Caco-2 (cell line): ENCODE measurements at regions not wholly inside any gene's neighbourhood (a gene's known extent, or its start where the extent isn't known, plus 50 kb on each side); places are given as distances from the start of the nearest gene placed in this dataset.
"Not testable (repeated sequence)": the region's sequence is repeated elsewhere in the genome, so short reads cannot be mapped to it uniquely, and the experiment has no call there.

Experiments used
- BruUV-seq: library from RNA; stranded (reverse); fragments of 400-500 nt; replicated peaks from 2 replicates; lab custom pipeline; 2021; lab: Mats Ljungman, UMichigan
- CTCF ChIA-PET: fragments of 300-600 bp; sonication (Branson Sonifier 250); formaldehyde crosslinking; loops from one replicate; lab custom pipeline; 2022; ENCODE audit warnings: antibody characterized with exemption; lab: Charles Lee
- POLR2A ChIA-PET: fragments of 300-600 bp; sonication (Branson Sonifier 250); formaldehyde crosslinking; loops from one replicate; lab custom pipeline; 2022; ENCODE audit warnings: antibody characterized with exemption; lab: Charles Lee
- DNase-seq, 2 experiments: peaks; one replicate each; pipeline versions ENCODE4 v3.0.0 to v3.0.0-alpha.2; 2020 to 2022
- H3K27me3 ChIP-seq: replicated peaks from 2 replicates; pipeline ENCODE4 v1.6.0; 2011; ENCODE audit warnings: low read length; ENCODE audit not compliant: control insufficient read depth, insufficient read depth
- H3K36me3 ChIP-seq: 2 replicates; pipeline ENCODE4 v1.5.1; 2011; ENCODE audit warnings: low read length; ENCODE audit not compliant: control insufficient read depth, insufficient read depth
- H3K4me1 ChIP-seq: fragments of 250-450 bp; sonication (Bioruptor Pico); 2 replicates; pipeline ENCODE4 v1.5.1; 2020; ENCODE audit warnings: mild to moderate bottlenecking
- H3K4me3 ChIP-seq: 2 replicates; pipeline ENCODE4 v1.5.1; 2011; ENCODE audit warnings: low read depth, mild to moderate bottlenecking, control low read depth, low read length
- H3K9me3 ChIP-seq: fragments of 250-450 bp; sonication (Bioruptor Pico); 2 replicates; pipeline ENCODE4 v1.5.1; 2020; ENCODE audit warnings: mild to moderate bottlenecking, moderate library complexity
- H3K27ac Mint-ChIP-seq: one replicate; pipeline ENCODE4 v1.8.0; 2022; ENCODE audit warnings: mixed read lengths; ENCODE audit not compliant: unreplicated experiment
- H3K27me3 Mint-ChIP-seq: one replicate; pipeline ENCODE4 v1.8.0; 2022; ENCODE audit warnings: mixed read lengths; ENCODE audit not compliant: insufficient read depth, unreplicated experiment
- H3K36me3 Mint-ChIP-seq: one replicate; pipeline ENCODE4 v1.8.0; 2022; ENCODE audit warnings: mild to moderate bottlenecking, mixed read lengths; ENCODE audit not compliant: insufficient read depth, unreplicated experiment
- H3K4me1 Mint-ChIP-seq: one replicate; pipeline ENCODE4 v1.8.0; 2022; ENCODE audit warnings: low read depth, mixed read lengths; ENCODE audit not compliant: unreplicated experiment
- H3K4me3 Mint-ChIP-seq: one replicate; pipeline ENCODE4 v1.8.0; 2022; ENCODE audit warnings: mild to moderate bottlenecking, moderate library complexity, mixed read lengths; ENCODE audit not compliant: unreplicated experiment
- H3K9me3 Mint-ChIP-seq: one replicate; pipeline ENCODE4 v1.8.0; 2022; ENCODE audit warnings: mixed read lengths; ENCODE audit not compliant: unreplicated experiment
- intact Hi-C: fragments of 100-400 bp; cut with micrococcal nuclease; formaldehyde crosslinking; loops from one replicate; pipeline ENCODE4 v1.10.0; 2022; ENCODE audit not compliant: unreplicated experiment
- TF ChIP-seq, protein P1 (sequence below), 2 experiments: fragments of 200-600 bp in 1 of 2; IDR thresholded peaks; 1 replicate in 1 of 2; 2 replicates in 1 of 2; pipeline versions ENCODE4 v1.5.1 to v1.8.0; 2011 to 2022; ENCODE audit warnings: antibody characterized with exemption in 1 of 2, control low read depth in 1 of 2, inconsistent platforms in 1 of 2, low read depth in 1 of 2, low read length in 1 of 2, mild to moderate bottlenecking in 1 of 2, moderate library complexity in 1 of 2; ENCODE audit not compliant: insufficient read depth in 1 of 2, severe bottlenecking in 1 of 2, unreplicated experiment in 1 of 2

DNA sequence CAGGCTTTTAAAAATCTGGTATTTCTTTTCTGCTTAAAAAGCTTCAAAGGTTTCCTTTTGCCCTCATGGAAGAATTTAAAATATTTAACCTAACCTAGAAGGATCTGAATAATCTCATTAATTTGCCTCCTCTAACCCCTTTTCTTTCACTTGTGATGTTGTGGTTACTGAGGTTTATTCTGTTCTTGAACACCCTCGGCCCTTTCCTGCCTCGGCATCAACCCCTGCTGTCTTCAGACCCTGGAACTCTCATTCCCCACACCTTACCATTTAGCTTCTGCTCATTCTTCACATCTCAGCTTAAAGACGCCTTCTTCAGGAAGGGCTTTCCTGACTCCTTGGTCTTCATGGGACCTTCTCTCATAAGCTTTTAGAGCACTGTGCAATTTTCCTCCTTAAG is 131.4 kb upstream of the MAN2A1 start:
- Histone ChIP-seq H3K4me1 (no peaks in the 10 kb centered on the region), H3K36me3 (no peaks in the 10 kb centered on the region), H3K9me3 (0 out of 2 replicates have a peak, but pooled peaks cover 2% of the 10 kb centered on the region), H3K27me3 (no peaks in the 10 kb centered on the region), H3K4me3 (no peak overlapping the region)
- no peaks in the 10 kb centered on the region for H3K36me3 Mint-ChIP-seq
- no peak for DNase-seq
- TF ChIP-seq, protein P1, sequence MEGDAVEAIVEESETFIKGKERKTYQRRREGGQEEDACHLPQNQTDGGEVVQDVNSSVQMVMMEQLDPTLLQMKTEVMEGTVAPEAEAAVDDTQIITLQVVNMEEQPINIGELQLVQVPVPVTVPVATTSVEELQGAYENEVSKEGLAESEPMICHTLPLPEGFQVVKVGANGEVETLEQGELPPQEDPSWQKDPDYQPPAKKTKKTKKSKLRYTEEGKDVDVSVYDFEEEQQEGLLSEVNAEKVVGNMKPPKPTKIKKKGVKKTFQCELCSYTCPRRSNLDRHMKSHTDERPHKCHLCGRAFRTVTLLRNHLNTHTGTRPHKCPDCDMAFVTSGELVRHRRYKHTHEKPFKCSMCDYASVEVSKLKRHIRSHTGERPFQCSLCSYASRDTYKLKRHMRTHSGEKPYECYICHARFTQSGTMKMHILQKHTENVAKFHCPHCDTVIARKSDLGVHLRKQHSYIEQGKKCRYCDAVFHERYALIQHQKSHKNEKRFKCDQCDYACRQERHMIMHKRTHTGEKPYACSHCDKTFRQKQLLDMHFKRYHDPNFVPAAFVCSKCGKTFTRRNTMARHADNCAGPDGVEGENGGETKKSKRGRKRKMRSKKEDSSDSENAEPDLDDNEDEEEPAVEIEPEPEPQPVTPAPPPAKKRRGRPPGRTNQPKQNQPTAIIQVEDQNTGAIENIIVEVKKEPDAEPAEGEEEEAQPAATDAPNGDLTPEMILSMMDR (IDR thresholded peaks at IDR 0.05; ENCODE audit: insufficient read depth in 1 of 2, low read depth in 1 of 2, low read length in 1 of 2, severe bottlenecking in 1 of 2, unreplicated experiment in 1 of 2), result no peak
- ChIA-PET CTCF (no interaction called here), POLR2A (no interaction called here)
- intact Hi-C loops, result no loop called here
- H3K27me3 Mint-ChIP-seq, result peaks cover 8% of the 10 kb centered on the region
- BruUV-seq, result no TSS peak
- H3K27ac Mint-ChIP-seq, result no peak overlapping the region
- H3K4me3 Mint-ChIP-seq, result no peak overlapping the region
- H3K4me1 Mint-ChIP-seq, result no peaks in the 10 kb centered on the region
- no peaks in the 10 kb centered on the region for H3K9me3 Mint-ChIP-seq

DNA sequence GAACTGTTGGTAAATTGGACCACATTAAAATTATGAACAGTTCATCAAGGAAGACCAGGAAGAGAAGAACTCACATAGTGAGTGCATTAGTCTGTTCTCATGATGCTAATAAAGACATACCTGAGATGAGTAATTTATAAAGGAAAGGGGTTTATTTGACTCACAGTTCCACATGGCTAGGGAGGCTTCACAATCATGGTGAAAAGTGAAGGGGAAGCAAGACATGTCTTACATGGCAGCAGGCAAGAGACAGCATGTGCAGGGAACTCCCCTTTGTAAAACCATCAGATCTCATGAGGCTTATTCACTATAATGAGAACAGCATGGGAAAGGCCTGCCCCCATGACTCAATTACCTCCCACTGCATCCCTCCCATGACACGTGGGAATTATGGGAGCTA is 135.9 kb upstream of the MAN2A1 start:
- Mint-ChIP-seq H3K27me3 (peaks cover 3% of the 10 kb centered on the region), H3K27ac (no peak overlapping the region), H3K4me1 (no peaks in the 10 kb centered on the region), H3K4me3 (no peak overlapping the region), H3K36me3 (no peaks in the 10 kb centered on the region), H3K9me3 (peaks cover 23% of the 10 kb centered on the region)
- ChIA-PET CTCF (no interaction called here), POLR2A (no interaction called here)
- Histone ChIP-seq H3K27me3 (no peaks in the 10 kb centered on the region), H3K4me3 (no peak overlapping the region), H3K36me3 (no peaks in the 10 kb centered on the region), H3K4me1 (no peaks in the 10 kb centered on the region), H3K9me3 (0 out of 2 replicates have a peak, but pooled peaks cover 4% of the 10 kb centered on the region)
- TF ChIP-seq, protein P1 (IDR thresholded peaks at IDR 0.05; ENCODE audit: insufficient read depth in 1 of 2, low read depth in 1 of 2, low read length in 1 of 2, severe bottlenecking in 1 of 2, unreplicated experiment in 1 of 2), result no peak
- intact Hi-C loops, result no loop called here
- no TSS peak for BruUV-seq
- no peak for DNase-seq

DNA sequence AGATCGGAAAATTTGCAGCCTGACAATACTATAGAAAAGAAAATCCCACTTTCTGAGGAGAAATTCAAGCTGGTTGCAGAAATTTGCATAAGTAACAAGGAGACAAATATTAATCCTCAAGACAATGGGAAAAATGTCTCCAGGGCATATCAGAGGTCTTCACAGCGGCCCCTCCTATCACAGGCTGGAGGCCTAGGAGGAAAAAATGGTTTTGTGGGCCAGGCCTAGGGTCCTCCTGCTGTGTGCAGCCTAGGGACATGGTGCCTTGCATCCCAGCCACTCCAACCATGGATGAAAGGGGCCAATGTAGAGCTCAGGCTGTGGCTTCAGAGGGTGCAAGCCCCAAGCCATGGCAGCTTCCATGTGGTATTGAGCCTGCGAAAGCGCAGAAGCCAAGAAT is 138.5 kb upstream of the MAN2A1 start:
- BruUV-seq, H3K4me1 ChIP-seq, DNase-seq, H3K4me3 ChIP-seq, intact Hi-C loops, H3K27me3 ChIP-seq, H3K9me3 ChIP-seq, H3K27me3 Mint-ChIP-seq, POLR2A ChIA-PET, H3K4me3 Mint-ChIP-seq, H3K4me1 Mint-ChIP-seq, H3K27ac Mint-ChIP-seq, H3K36me3 ChIP-seq, CTCF ChIA-PET, H3K36me3 Mint-ChIP-seq: not testable (repeated sequence)
- peaks cover 23% of the 10 kb centered on the region for H3K9me3 Mint-ChIP-seq

DNA sequence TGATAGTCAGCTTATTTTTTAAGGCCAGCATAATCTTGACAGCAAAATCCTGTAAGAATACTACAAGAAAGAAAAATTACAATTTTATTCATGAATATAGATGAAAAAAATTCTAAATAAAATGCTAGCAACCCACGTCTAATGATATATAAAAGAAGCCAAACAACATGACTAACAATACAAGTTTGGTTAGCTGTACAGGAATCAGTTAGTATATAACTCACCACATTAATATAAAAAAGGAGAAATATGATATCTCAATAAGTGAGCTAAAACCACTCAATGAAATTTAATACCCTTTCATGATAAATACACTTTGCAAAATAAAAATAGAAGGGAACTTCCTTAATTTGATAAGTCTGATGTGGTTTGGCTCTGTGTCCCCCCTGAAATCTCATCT is 139.7 kb upstream of the MAN2A1 start:
- no peak for DNase-seq
- ChIA-PET POLR2A (no interaction called here), CTCF (no interaction called here)
- H3K9me3 ChIP-seq, result peaks cover 4% of the 10 kb centered on the region; the same call in 1 of the 2 replicates
- Mint-ChIP-seq H3K36me3 (no peaks in the 10 kb centered on the region), H3K4me1 (no peaks in the 10 kb centered on the region), H3K4me3 (no peak overlapping the region), H3K9me3 (peaks cover 23% of the 10 kb centered on the region), H3K27ac (no peak overlapping the region), H3K27me3 (peaks cover 4% of the 10 kb centered on the region)
- H3K27me3 ChIP-seq, result no peaks in the 10 kb centered on the region
- H3K4me3 ChIP-seq, result no peak overlapping the region
- TF ChIP-seq, protein P1 (IDR thresholded peaks at IDR 0.05; ENCODE audit: insufficient read depth in 1 of 2, low read depth in 1 of 2, low read length in 1 of 2, severe bottlenecking in 1 of 2, unreplicated experiment in 1 of 2), result no peak
- no TSS peak for BruUV-seq
- H3K36me3 ChIP-seq, result no peaks in the 10 kb centered on the region
- intact Hi-C loops, result no loop called here
- no peaks in the 10 kb centered on the region for H3K4me1 ChIP-seq
